Fibroblast of gingiva (primary cell): ENCODE measurements at regions not wholly inside any gene's neighbourhood (a gene's known extent, or its start where the extent isn't known, plus 50 kb on each side); places are given as distances from the start of the nearest gene placed in this dataset.
"Not testable (repeated sequence)": the region's sequence is repeated elsewhere in the genome, so short reads cannot be mapped to it uniquely, and the experiment has no call there.

Source experiments
- DNase-seq: peaks from one replicate; pipeline ENCODE4 v3.0.0-alpha.2; 2011; ENCODE audit warnings: low read depth

DNA sequence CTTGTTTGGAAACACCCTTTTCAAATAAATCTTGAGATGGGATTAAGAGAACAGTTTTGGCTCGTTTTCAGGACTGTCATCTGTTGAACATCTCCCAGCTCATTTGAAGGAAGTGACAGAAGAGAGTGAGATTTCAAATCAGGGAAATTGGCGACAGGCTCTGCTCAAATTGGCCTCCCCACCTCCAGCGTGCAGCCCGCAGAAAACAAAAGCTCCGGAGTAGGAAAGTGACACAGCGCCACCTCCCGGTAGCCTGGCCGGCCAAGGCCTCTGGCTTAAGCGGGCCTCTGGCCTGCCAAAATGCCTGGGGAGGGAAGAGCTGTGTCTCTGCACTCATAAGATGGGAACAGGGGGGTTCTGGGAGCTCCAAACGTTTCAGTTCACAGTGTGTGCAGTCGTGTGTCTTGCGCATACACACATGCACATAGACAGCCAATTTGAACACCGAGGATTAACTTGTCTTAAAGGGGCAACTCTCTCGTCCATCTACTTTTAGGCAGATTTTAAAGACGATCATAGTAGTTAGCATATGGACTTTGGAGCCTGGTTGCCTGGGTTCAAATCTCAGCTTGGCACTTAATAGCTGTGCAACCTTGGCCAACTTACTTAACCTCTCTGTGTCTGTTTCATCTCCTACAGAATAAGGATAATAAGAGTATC lies 132.7 kb upstream of the RCN1 start:
- DNase-seq, result peak; percentile 35

DNA sequence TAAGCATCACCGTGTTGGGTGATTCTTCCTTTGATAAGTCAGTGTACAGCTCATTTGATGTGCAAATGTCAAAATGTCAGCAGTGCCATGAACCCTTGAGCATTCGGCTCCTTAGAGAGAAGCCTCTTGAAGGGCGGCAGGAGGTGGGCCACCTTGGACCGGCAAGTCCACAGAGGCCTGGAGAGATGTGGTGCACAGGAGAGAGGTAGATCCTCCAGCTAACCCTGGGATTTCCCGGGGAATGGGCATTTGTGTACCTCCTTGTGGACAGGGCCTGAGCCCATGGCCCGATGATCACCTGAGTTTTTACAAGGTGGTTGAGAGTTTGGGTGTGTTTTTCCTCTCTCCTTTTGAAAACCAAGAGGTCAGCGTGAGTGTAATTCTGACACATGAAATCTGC lies 133.2 kb upstream of the RCN1 start:
- DNase-seq, result no peak

DNA sequence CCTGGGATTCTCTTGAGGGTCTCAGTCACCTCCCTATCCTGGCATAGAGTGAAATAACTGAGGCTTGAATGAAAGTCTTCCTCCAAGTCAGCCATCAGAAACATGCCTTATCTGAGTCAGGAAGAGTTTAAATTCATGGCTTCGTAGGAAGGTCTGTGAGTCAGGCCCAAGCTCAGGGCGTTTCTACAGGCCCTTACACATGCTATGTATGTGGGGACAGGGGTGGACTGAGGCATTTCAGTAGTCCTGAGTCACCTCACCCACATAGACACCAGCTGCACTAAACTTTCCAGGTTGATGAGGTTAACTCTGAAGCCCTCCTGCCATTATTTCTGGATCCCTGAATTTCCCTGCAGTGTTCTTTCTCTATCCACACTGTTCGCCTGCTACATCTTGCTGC lies 134.6 kb upstream of the RCN1 start:
- no peak for DNase-seq

DNA sequence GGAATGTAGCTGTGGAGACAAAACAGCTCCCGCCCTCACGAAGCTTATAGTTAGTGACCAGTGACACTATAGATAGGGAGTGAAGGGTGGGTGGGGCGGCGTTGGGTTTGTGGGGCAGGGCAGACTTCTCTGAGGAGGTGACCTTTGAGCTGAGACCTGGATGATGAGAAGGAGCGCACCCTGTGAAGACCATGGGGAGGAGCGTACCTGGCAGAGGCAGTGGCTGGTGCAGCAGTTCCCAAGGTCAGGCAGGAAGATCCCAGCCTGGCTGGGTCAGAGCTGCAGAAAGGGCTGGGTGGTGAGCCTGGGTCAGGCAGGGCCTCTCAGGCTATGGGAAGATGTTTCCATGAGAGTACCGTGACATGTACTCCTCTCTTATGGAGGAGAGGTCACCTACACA lies 135.0 kb upstream of the RCN1 start:
- DNase-seq, result no peak

DNA sequence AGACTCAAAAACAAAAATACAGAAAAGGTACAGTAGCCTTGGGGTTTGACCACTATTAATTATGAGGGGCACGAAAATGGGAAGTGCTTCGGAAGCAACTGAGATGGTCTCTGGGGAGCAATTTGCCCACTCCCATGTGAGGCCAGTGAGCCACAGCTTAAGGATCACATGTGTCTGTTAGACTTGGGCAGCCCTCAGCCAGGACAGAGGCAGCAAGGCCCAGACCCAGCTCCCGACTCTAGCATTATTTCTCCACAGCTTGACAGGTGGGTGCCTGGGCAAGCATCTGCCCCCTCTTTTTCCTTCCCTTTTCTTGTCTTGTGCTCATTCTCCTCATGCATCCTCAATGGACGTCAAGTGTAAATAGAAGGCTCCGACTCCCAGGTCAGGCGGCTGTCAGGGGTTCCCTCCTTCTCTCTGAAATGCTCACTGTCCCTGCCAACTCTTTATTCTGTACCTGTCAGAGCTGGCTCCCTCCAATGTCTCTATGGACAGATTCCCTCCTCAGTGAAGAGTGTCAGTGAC lies 137.0 kb upstream of the RCN1 start:
- no peak for DNase-seq

DNA sequence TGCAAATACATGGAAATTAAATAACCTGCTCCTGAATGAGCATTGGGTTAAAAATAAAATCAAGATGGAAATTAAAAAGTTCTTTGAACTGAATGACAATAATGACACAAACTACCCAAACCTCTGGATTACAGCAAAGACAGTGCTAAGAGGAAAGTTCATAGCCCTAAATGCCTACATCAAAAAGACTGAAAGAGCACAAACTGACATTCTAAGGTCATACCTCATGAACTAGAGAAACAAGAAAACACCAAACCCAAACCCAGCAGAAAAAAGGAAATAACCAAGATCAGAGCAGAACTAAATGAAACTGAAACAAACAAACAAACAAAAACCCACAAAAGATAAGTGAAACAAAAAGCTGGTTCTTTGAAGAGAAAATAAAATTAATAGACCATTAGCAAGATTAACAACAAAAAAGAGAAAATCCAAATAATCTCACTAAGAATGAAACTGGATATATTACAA lies 138.6 kb upstream of the PAX6 start:
- not testable (repeated sequence) for DNase-seq

DNA sequence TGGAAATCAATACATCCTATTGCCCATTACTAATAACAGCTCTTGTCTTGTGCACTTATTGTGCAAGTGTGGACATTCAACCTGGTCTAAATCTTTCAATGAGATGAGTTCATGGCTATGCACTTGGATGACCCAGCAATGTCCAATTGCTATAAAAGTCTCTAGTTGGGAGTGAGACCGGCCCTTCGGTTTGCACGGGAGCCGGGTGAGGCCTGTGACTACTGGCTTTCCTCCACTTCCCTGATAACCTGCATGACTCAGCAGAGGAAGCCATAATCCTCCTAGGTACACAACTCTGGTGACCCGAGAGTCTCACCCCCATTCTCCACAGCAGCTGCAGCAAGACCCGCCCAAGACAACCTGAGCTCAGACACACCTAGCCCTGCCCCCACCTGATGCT lies 135.9 kb upstream of the PAX6 start:
- no peak for DNase-seq

DNA sequence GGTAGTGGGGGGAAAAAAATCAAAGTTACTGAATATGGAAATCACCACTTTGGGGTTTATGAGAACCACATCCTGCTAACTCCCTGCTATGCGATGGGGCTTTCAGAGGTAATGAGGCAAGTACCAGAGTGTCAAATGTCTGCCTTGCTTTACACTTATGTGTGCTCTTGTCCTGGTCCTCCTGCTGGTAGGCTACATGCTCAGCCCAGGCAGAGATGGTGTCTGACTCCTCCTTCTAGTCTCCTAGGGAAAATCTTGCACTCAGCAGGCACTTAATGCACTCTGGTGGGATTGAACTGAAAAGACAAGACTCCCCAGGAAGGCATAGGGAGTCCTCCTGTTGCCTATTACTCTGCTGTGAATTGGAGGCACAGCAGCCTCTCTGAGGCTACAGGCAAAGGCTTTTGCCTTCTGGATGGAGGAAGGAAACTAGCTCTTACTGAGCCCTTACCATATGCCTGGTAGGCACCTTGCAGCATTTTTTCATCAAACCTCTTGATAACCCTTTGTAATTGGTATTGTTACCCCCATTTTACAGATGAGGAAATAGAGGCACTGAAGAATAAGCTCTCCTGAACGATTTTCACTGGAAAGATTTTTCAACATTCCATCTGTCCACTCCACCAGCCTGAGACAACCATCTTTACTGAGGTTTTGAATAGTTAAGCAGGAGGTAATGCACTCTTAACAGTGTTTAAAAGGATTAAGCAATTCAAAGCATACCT lies 132.1 kb upstream of the PAX6 start:
- no peak for DNase-seq

DNA sequence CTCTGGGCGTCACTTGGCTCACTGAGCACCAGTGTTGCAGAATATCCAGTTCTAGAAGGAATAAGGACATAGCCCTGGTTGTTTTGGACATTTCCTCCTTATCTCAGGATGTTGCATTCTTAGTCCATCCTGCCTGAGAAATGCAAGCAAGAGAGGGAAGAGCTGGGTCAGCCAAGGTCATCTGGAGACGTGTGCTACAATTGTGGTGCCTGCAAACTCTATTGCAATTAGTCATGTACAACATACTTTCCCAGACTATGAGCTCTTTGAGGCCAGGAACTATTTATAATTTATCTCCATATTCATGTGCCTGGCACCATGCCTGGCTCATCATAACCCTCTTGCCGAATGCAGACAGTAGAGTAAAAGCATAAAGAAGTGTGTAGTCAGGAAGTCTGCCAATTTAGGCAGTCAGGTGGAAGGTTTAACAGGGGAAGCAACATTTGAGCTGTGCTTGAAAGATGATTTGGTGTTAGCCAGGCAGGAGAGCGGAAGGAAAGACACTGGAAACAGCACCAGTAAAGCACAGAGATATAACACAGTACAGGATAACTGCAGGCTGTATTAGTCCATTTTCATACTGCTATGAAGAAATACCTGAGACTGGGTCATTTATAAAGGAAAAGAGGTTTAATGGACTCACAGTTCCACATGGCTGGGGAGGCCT lies 129.4 kb upstream of the PAX6 start:
- DNase-seq, result no peak

DNA sequence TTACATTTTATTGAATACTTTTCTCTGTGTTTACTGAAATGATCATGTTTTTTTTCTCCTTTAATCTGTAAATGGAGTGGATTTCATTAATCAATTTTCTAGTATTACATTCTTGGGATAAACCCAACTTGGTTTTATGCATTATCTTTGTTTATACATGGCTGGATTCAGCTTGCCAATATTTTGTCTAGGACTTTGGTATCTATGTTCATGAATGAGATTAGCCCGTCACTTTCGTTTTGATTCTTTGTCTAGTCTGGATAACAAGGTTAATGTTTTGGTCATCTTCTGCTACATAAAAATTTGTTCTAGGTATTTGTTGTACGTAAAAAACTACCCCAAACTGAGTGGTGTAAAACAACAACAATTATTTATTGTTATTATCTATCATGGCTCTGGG lies 127.9 kb upstream of the PAX6 start:
- DNase-seq, result no peak

DNA sequence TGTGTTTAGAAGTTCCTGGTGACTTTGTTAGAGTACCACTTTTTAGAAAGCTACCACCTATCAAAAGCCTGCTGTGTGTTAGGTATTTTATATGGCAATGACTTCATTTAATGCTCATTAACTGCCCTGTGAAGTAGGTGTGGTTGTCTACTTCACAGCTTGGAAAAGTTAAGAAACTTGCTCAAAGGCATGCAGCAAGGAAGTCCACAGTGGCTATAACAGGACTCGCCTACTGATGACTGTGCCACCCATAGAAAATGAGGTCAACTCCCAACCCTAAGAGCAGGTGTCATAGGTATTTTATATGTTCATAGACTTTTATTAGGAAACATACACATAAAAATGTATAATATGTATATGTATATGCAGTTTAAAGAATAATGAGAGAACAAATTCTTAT lies 125.2 kb upstream of the PAX6 start:
- DNase-seq, result no peak

DNA sequence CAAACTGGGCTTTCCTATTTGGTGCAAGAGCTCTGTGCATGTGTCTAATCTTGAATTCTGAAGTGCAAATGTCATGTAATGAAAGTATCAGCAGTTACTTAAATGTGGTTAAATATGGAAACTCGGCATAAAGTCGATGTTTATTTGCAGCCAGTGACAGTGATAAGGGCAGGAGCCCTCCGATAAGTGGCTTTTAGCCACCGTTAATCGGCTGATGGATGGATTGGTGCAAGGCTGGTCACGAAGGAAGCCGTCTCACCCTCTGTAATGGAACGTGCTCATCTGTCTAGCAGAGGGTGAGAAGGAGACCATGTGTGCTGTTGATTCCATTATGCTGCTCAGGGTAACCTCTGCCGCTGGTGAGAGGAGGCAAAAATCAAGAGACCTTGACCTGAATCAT lies 121.8 kb upstream of the PAX6 start:
- no peak for DNase-seq

DNA sequence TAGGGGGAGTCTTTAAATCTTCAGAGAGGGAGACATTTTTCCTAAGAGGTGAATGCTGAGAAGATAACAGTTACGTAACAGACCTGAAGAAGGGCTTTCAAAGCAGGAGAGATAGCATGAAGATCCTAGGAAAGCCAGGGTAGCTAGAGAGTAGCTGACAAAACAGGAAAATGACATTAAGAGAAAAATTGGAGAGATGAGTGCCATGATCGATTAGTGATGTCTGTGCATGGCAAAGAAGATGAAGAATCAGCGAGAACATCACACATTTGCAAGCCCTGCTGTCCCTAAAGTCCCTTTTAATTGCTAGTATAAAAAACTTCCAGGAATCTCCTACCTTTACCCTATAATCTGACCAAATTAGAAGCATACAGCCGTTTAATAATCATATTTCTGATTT lies 116.9 kb upstream of the PAX6 start:
- DNase-seq, result no peak

DNA sequence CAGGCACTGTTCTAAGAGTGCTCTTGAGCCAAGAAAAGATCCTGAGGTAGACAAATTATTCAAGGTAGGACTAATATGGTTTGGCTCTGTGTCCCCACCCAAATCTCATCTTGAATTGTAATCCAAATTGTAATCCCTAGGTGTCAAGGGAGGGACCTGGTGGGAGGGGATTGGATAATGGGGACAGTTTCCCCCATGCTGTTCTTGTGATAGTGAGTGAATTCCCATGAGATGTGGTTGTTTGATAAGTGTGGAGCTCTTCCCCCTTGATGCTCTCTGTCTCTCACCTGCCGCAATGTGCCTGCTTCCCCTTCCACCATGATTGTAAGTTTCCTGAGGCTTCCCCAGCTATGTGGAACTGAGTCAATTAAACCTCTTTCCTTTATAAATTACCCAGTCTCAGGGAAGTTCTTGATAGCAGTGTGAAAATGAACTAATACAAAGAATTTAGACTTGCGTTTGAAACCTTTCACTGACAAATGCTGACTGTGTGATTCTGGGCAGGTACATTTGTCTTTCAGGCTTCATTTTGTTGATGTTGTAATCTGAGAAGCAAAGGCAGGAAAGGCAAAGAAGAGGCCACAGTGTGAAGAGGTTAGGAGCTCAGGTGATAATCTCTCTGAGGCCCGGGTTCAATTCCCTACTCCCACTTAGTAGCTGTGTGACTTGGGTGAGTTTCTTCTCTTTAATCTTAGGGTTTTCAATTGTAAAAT lies 115.8 kb upstream of the PAX6 start:
- DNase-seq, result no peak

DNA sequence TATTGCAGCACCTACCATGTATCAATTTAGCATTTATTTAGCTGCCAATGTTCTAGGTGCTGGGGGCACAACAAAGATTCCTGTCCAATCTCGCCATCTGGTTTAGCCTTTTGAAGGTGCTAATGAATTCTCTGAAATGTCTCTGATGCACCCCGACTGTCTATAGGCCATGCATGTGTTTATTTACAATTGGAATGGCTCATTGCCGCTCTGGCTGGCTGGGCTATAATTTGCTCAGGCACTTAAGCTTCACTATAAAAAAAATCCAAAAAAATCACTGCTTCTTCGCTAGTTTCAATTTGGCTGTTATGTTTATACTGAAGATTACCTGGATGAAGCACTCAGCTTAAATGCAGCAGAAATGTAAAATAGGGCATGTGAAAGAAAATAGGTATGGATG lies 115.0 kb upstream of the PAX6 start:
- no peak for DNase-seq

DNA sequence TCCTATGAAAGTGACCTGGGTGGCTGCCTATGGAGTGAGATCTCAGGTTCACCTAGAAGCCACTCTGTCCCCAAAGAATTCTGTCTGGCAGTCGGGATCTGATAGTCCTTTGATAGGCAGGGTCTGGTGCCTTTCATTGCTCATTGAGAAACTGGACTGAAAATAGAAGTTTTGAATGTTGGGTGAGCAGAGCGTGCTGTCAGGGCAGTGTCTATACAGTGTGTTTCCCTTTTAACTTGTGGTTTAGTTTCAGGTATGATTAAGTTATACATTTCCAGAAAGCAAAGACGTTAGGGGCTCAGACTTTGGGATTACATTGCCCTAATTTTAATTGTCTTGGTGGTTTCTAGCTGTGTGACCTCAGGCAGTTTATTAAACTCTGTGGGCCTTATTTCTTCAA lies 111.3 kb upstream of the PAX6 start:
- no peak for DNase-seq

DNA sequence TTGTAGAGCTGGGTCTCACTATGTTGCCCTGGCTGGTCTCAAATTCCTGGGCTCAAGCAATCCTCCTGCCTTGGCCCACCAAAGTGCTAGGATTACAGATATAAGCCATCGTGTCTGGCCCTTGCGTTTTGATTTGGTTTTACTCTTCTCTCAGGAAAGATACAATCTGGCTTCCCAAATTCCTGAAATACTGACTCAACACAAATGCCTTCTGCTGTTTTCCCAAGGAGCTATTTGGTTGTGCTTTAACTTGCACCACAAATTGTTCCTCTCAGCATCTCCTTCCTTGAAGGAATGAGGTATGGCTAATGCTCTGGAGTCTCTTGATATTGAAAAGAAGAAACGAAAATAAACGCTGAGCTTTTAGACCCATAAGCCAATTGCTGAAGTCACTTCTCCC lies 110.0 kb upstream of the PAX6 start:
- DNase-seq, result no peak

DNA sequence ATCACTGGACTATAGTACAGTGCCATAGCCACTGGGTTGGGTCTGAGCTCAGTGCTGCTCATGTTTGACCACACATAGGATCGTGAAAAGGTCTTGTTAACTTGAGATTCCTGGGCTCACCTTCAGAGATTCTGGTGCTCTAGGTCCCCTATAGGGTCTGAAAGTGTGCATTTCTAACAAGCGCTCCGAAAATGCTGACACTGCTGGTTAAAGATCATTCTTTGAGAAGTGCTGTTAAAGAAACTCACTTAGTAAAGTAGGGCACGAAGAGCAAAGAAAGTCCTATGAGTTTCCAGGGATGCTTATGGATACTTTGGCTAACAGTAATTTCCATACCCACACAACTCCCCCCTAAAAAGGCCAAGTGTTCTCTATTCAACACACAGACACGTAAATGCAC lies 108.1 kb upstream of the PAX6 start:
- DNase-seq, result no peak

DNA sequence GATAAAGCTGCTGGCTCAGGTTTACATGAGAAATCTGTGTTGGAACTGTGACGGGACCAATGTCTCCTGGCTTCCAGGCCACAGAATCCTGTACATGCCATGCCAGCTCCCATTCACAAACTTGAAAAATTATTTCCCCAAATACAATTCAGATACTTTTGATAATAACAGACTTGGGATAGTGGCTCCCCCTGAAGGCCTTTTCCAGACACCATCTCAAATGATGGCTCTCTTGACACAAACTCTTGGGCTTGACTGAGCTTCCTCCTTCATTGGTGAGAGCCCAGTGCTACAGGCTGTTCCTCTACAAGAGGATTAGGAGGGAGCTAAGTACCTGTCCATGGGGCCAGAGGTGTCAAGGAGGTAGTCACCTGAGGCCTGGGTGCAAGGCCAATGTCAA lies 104.7 kb upstream of the PAX6 start:
- no peak for DNase-seq

DNA sequence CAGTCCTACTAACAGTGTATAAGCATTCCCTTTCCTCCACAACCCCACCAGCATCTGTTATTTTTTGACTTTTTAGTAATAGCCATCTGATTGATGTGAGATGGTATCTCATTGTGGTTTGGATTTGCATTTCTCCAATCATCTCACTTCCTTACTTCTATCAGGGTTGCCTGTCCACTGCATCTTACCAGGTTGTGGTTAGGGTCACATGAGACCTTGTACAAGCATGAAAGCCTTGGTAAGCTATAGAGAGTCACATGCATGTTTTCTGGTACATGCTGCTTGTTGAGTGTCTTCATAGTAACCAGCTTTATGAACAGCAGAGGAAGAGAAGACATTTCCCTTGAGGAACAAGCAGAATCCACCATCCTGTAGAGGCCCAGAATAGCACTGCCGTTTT lies 102.9 kb upstream of the PAX6 start:
- no peak for DNase-seq

DNA sequence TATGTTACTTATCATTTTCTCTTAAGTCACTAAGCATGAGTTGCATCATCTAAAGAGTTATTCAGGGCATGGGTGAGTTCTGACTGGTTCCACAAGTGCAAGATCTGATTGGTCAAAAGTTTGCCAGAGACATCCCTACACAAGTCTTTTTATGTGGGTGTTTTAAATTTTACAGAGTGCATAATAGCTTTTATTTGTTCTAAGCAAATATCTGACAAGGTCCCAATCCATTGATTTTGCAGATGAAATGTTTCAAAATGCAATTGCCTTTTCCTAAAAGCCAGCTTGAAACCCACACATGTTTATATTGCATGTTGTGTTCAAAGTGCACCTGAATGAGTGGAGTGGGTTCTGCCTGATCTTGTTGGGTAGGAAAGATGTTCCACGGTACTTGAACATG lies 101.7 kb upstream of the PAX6 start:
- no peak for DNase-seq

DNA sequence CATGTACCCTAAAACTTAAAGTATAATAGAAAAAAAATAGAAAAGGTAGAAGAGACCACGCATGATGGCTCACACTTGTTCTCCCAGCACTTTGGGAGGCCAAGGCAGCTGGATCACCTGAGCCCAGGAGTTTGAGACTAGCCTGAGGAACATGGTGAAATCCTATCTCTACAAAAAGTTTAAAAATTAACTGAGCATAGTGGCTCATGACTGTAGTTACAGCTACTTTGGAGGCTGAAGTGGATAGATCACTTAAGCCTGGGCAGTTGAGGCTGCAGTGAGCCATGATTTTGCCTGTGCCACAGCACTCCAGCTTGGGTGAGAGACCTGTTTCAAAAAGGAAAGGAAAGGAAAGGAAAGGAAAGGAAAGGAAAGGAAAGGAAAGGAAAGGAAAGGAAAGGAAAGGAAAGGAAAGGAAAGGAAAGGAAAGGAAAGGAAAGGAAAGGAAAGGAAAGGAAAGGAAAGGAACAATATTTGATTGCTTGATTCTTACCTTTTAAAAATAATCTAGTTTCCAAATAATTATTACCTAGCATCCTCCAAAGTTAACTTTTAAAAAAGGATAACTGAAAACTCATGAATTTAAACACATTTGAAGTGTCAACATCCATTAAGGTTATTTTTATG lies 99.9 kb upstream of the PAX6 start:
- no peak for DNase-seq
